SU-DHL-6 (cell line): ENCODE measurements at regions not wholly inside any gene's neighbourhood (a gene's known extent, or its start where the extent isn't known, plus 50 kb on each side); places are given as distances from the start of the nearest gene placed in this dataset.

Experiments used
- H2AFZ ChIP-seq: fragments of 200-600 bp; sonication (generic); 2 replicates; pipeline ENCODE4 v1.6.1; 2014; ENCODE audit warnings: low read depth, mild to moderate bottlenecking, moderate library complexity, mixed read lengths, antibody characterized with exemption, low read length; ENCODE audit not compliant: severe bottlenecking
- H3F3A ChIP-seq: fragments of 200-600 bp; shearing (Covaris generic); 2 replicates; pipeline ENCODE4 v1.6.0; 2016; ENCODE audit warnings: antibody characterized with exemption, mild to moderate bottlenecking; ENCODE audit not compliant: insufficient read depth
- H3K27ac ChIP-seq: fragments of 200-600 bp; sonication (generic); 2 replicates; pipeline ENCODE4 v1.5.1; 2016; ENCODE audit warnings: low read depth, mild to moderate bottlenecking, low read length, moderate library complexity, mixed read lengths
- H3K27me3 ChIP-seq: fragments of 200-600 bp; sonication (generic), shearing (Covaris generic); 2 replicates; pipeline ENCODE4 v1.6.0; 2014; ENCODE audit warnings: mild to moderate bottlenecking, low read length
- H3K36me3 ChIP-seq: fragments of 200-600 bp; sonication (generic); 2 replicates; pipeline ENCODE4 v1.6.1; 2014; ENCODE audit warnings: mild to moderate bottlenecking, low read length, mixed read lengths
- H3K4me2 ChIP-seq: fragments of 300-600, 200-600 bp; shearing (Covaris generic), sonication (generic); 2 replicates; pipeline ENCODE4 v1.6.0; 2014; ENCODE audit warnings: low read length, low read depth, mild to moderate bottlenecking; ENCODE audit not compliant: poor library complexity, severe bottlenecking
- H3K4me3 ChIP-seq: fragments of 200-600 bp; sonication (generic); 2 replicates; pipeline ENCODE4 v1.5.1; 2014; ENCODE audit warnings: antibody characterized with exemption, low read length, mild to moderate bottlenecking, mixed read lengths; ENCODE audit not compliant: insufficient read depth, poor library complexity, severe bottlenecking
- H3K79me2 ChIP-seq: fragments of 200-600 bp; sonication (generic); 2 replicates; pipeline ENCODE4 v1.6.1; 2014; ENCODE audit warnings: mild to moderate bottlenecking, low read length, moderate library complexity; ENCODE audit not compliant: insufficient read depth
- H3K9ac ChIP-seq: fragments of 200-600 bp; sonication (generic); 2 replicates; pipeline ENCODE4 v1.7.0; 2014; ENCODE audit warnings: mild to moderate bottlenecking, low read length
- H3K9me2 ChIP-seq: fragments of 200-600 bp; sonication (generic); replicated peaks from 2 replicates; pipeline ENCODE4 v1.6.1; 2014; ENCODE audit warnings: low read length; ENCODE audit not compliant: insufficient read depth
- H3K9me3 ChIP-seq: fragments of 200-600 bp; sonication (generic); 2 replicates; pipeline ENCODE4 v1.6.1; 2014; ENCODE audit warnings: low read length, mixed read lengths; ENCODE audit not compliant: insufficient read depth
- H4K20me1 ChIP-seq: fragments of 200-600 bp; sonication (generic); 2 replicates; pipeline ENCODE4 v1.6.1; 2014; ENCODE audit warnings: low read depth, mild to moderate bottlenecking, antibody characterized with exemption, low read length, moderate library complexity, mixed read lengths
- EZH2phosphoT487 ChIP-seq: fragments of 200-600 bp; sonication (generic), shearing (Covaris generic); conservative IDR thresholded peaks from 2 replicates; pipeline ENCODE4 v1.6.1; 2018; ENCODE audit warnings: mild to moderate bottlenecking, antibody characterized with exemption, low read length, moderate library complexity, mixed read lengths
- TF ChIP-seq, protein P1 (sequence below): fragments of 200-600 bp; sonication (generic); IDR thresholded peaks from one replicate; pipeline ENCODE4 v1.5.1; 2017; ENCODE audit warnings: antibody characterized with exemption, mild to moderate bottlenecking, low read length, moderate library complexity; ENCODE audit not compliant: insufficient read depth, poor library complexity, severe bottlenecking

DNA sequence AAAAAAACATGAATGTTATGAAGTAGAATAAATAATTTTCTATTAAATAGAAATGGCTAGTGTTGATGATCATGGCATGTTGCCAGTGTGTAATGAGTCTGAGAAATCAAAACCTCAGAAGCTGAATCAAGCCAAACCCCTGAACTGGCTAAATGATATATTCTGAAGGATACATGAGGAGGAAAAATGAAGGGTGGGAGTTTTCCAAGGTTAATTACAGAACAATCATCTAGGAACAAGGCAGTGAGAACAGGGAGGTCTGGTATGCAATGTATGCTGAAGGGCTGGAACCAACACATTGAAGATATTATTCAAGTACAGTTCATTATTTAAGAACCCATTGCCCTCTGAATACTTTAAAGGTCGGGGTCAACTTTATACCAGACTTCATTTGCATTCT is 309.1 kb upstream of the NRIP1 start:
- Histone ChIP-seq H3F3A (no peaks in the 10 kb centered on the region), H3K9me2 (no peaks in the 10 kb centered on the region), H3K36me3 (no peaks in the 10 kb centered on the region), H3K4me3 (no peak overlapping the region), H3K4me2 (no peak overlapping the region), H3K9ac (no peak overlapping the region), H3K27me3 (no peaks in the 10 kb centered on the region), H3K79me2 (no peaks in the 10 kb centered on the region), H3K9me3 (no peaks in the 10 kb centered on the region), H3K27ac (no peak overlapping the region), H4K20me1 (no peaks in the 10 kb centered on the region), H2AFZ (no peak overlapping the region)
- no peak for TF ChIP-seq EZH2phosphoT487
- TF ChIP-seq, protein P1, sequence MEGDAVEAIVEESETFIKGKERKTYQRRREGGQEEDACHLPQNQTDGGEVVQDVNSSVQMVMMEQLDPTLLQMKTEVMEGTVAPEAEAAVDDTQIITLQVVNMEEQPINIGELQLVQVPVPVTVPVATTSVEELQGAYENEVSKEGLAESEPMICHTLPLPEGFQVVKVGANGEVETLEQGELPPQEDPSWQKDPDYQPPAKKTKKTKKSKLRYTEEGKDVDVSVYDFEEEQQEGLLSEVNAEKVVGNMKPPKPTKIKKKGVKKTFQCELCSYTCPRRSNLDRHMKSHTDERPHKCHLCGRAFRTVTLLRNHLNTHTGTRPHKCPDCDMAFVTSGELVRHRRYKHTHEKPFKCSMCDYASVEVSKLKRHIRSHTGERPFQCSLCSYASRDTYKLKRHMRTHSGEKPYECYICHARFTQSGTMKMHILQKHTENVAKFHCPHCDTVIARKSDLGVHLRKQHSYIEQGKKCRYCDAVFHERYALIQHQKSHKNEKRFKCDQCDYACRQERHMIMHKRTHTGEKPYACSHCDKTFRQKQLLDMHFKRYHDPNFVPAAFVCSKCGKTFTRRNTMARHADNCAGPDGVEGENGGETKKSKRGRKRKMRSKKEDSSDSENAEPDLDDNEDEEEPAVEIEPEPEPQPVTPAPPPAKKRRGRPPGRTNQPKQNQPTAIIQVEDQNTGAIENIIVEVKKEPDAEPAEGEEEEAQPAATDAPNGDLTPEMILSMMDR = no peak

DNA sequence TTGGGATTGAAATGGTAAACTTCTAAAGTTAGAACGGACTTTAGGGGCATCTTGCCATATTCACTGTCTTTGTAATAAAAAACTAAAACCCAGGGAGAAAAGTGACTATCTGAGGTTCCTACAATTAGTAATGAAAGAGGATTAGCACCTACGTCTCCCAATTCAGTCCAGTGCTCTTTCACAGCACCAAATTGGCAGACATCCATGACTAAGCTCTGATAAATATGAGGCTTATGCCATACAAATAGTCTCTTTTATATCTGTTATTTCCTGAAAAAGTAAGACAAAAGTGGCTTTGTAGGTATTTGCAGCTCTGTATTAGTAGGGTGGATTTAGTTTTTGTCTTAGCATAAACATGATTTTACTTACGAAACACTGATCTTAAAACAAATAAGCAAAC is 315.0 kb upstream of the NRIP1 start:
- Histone ChIP-seq H3K4me2 (no peak overlapping the region), H3K9me3 (no peaks in the 10 kb centered on the region), H3K79me2 (no peaks in the 10 kb centered on the region), H3K9me2 (no peaks in the 10 kb centered on the region), H3K27me3 (no peaks in the 10 kb centered on the region), H3K9ac (no peak overlapping the region), H4K20me1 (no peaks in the 10 kb centered on the region), H3F3A (no peaks in the 10 kb centered on the region), H2AFZ (no peak overlapping the region), H3K4me3 (no peak overlapping the region), H3K27ac (no peak overlapping the region), H3K36me3 (no peaks in the 10 kb centered on the region)
- TF ChIP-seq, protein P1 = no peak
- TF ChIP-seq EZH2phosphoT487 = no peak

DNA sequence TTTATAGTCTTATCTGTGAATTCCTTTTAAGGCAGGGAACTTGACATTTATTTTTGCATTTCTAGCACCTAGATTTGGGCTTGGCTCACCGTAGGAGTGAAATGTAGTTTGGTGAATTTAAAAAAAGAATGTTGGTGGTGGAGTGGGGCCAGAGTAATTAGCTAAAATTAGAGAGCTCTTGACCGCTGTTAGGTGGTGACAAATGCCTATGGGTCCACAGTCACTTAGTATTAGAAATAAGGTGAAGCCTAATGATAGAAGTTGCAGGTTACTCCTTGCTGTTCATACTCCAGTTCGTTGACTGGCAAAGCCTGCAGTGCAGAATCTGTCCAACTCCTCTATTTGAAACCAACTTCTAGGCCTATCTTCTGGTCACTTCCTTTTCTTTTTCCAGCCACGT is 318.8 kb upstream of the NRIP1 start:
- H3K27me3 ChIP-seq = no peaks in the 10 kb centered on the region
- no peak overlapping the region for H2AFZ ChIP-seq
- no peaks in the 10 kb centered on the region for H3K36me3 ChIP-seq
- H3K4me3 ChIP-seq = no peak overlapping the region
- no peaks in the 10 kb centered on the region for H4K20me1 ChIP-seq
- no peak overlapping the region for H3K9ac ChIP-seq
- TF ChIP-seq, protein P1 = no peak
- TF ChIP-seq EZH2phosphoT487 = no peak
- no peaks in the 10 kb centered on the region for H3K9me2 ChIP-seq
- no peak overlapping the region for H3K27ac ChIP-seq
- no peaks in the 10 kb centered on the region for H3K79me2 ChIP-seq
- H3K9me3 ChIP-seq = no peaks in the 10 kb centered on the region
- no peak overlapping the region for H3K4me2 ChIP-seq
- H3F3A ChIP-seq = no peaks in the 10 kb centered on the region

DNA sequence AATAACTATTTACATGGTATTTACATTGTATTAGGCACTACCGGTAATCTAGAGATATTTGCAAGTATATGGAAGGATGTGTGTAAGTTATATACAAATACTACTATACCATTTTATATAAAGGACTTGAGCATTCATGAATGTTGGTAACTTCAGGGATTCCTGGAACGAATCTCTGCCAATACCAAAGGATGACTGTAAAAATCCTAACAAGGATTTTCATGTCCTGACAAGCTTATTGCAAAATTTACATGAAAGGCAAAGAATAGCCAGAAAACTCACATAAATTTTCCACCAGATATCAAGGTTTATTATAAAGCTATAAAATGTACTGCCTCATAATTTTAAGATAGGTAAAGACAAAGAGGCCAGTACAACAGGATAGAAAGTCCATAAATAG is 325.2 kb upstream of the NRIP1 start:
- Histone ChIP-seq H3K27me3 (no peaks in the 10 kb centered on the region), H3F3A (no peaks in the 10 kb centered on the region), H3K9me3 (no peaks in the 10 kb centered on the region), H3K9ac (no peak overlapping the region), H3K36me3 (no peaks in the 10 kb centered on the region), H4K20me1 (no peaks in the 10 kb centered on the region), H3K27ac (no peak overlapping the region), H3K9me2 (no peaks in the 10 kb centered on the region), H2AFZ (no peak overlapping the region), H3K4me3 (no peak overlapping the region), H3K4me2 (no peak overlapping the region), H3K79me2 (no peaks in the 10 kb centered on the region)
- TF ChIP-seq, protein P1 = no peak
- TF ChIP-seq EZH2phosphoT487 = no peak
